HG03558 (cell line): ENCODE measurements at regions not wholly inside any gene's neighbourhood (a gene's known extent, or its start where the extent isn't known, plus 50 kb on each side); places are given as distances from the start of the nearest gene placed in this dataset.
"Not testable (repeated sequence)": the region's sequence is repeated elsewhere in the genome, so short reads cannot be mapped to it uniquely, and the experiment has no call there.

Experiments
- ATAC-seq: cut with Tn5 transposase; IDR thresholded peaks from one replicate; pipeline ENCODE4 v1.9.1; 2021; ENCODE audit warnings: moderate number of reproducible peaks; ENCODE audit not compliant: unreplicated experiment; ENCODE audit errors: extremely low read depth

DNA sequence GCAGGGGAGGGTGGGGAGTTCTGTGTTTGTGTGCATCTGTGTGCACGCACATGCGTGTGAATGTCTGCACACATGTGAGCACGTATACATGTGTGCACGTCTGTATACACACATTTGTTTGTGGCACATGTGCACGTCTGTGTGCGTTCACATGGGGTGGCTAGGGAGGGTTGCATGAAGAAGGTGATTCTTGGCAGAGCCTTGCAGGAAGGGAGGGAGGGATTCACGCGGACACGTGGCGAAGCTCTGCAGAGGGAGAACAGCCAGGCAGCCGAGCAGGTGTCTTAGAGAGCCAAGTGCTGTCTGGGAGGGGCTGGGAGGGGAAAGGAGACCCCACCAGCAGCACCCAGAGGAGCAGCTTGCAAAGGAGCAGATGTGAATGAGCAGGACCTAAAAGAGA is 372.1 kb downstream of the BRD1 start:
- no peak for ATAC-seq

DNA sequence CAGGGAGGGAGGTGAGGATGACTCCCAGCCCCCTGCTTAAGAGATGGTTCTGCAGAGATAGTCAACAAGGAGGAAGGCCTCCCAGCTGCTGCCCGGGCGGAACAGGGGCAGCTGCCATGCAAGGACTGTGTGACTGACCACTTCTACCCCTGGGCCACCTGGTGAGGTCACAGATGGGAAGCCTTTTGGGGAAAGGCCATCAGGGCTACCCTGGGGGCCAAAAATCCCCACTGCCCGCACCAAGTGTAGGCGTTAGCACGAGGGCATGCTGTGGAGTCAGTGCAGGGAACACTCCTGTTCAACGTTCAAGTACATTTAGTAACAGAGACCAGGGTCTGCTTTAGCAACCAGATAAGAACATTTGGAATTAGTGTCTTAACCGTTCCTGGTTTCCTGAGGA is 372.9 kb downstream of the BRD1 start:
- ATAC-seq: no peak

DNA sequence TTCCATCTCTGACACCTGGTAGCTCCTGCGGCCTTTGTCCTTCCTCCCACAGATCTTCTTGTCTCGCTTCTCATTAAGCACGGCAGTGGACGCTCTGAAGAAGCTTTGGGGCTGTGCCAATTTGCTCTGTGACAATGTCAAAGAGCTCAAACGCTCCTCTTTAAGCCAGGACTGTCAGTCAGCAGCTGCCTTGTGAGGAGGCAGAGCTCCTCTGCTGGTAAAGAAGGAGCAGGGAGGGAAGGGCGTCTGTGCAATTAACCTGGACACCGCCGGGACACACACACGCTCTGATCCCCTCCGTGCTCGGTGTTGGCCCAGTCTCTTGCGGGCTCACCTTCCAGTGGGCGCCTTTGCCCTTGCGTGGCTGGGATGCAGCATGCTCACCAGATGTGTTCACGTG is 373.9 kb downstream of the BRD1 start:
- no peak for ATAC-seq

DNA sequence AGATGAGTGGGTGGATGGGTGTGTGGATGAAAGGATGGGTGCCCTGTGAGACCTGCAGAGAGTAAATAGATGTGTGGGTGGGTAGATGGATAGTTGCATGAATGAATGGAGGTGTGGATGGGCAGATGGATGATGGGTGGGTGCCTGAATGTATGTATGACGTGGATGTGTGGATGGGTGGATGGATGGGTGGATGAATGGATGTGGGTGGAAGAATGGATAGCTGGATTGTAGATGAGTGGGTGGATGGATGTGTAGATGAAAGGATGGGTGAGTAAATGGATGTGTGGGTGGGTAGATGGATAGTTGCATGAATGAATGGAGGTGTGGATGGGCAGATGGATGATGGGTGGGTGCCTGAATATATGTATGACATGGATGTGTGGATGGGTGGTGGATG is 374.7 kb downstream of the BRD1 start:
- not testable (repeated sequence) for ATAC-seq

DNA sequence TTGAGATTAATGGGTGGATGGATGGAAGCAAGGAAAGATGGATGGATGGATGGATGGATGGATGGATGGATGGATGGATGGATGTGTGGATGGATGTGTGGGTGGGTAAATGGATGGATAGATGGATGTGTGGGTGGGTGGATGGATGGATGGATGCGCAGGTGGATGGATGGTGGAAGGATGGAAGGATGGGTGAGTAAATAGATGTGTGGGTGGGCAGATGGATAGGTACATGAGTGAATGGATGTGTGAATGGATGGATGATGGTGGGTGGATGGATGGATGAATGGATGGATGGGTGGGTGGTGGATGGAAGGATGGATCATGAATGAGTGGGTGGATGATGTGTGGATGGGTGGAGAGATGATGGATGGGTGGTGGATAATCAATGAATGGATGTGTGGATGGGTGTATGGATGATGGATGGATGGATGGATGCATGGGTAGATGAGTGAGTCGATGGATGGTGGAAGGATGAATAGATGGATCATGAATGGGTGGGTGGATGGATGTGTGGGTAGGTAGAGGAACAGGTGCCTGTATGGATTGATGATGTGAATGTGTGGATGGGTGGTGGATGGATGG is 375.2 kb downstream of the BRD1 start:
- no peak for ATAC-seq

DNA sequence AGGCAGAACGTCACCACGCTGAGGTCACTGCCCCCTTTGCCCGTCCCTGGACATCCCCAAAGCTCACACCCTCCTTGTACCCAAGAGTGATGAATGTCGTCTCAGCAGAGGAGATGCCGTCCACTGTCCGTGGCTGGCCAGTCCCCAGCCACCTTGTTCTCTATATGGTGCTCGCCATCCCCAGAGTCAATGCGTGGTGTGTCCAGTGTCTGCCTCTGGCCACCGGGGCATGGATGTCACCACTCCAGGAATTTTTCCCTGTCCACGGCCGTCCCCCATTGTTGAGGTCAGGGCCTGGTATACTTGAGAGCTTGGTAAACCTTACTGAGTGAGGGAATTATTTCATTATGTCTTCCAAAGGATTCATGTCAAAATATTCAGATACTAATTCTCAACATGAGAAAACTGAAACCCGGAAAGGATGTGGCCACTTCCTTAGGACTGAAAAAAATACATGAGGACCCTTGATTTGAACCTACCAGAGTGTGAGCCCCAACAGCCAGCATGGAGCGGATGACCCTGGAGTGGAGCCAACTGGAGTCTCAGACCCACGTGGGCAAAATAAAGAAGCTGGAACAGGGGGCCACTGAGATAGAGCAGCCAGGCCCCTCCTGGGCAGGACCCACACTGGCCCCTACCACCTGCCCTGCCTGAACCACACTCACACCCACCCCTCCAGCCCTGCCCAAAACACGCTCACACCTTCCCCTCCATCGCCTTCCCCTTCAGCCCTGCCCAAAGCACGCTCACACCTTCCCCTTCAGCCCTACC is 376.4 kb downstream of the BRD1 start:
- no peak for ATAC-seq

DNA sequence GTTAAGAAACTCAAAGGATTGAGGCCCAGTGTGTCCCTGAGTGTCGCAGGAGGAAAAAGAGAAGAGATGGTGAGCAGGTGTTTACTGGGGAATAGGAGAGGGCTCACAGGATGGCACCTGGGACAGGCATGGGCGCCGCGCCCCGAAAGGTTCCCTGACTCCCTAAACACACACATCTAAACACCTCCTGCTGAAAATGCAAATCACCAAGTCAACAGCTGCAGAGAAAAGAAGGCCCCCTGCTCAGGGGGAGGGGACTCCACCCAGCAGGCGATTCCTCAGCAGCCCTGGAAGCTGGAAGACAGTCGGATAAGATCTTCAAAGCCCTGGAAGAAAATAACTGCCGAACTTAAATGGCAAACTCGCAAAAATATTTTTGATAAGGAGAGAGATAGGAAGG is 377.2 kb downstream of the BRD1 start:
- no peak for ATAC-seq

DNA sequence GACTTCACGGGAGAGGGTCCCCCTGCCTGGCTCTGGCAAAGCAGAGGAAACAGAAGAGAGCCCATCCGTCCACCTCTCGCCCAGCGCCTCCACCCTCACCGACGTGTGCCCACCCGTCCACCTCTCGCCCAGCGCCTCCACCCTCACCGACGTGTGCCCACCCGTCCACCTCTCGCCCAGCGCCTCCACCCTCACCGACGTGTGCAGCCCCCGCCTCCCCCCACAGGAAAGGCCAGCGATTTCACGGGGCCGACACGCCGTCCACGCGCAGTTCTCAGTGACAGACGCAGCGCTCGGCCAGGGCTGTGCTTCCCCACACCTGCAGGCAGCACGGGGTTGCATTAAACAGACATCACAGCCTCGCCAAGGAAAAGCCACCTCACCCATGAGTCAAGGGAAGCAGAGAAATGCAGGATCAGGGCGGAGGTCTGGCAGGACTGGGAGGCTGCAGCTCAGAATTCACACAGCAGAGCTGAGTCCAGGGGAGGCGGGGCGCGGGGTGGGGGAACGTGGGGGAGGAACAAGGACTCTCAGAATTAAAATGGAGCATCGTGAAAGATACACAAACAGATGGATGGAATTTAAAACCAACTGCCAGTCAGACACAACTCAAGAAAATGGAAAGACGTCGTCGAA is 377.7 kb downstream of the BRD1 start:
- ATAC-seq: no peak

DNA sequence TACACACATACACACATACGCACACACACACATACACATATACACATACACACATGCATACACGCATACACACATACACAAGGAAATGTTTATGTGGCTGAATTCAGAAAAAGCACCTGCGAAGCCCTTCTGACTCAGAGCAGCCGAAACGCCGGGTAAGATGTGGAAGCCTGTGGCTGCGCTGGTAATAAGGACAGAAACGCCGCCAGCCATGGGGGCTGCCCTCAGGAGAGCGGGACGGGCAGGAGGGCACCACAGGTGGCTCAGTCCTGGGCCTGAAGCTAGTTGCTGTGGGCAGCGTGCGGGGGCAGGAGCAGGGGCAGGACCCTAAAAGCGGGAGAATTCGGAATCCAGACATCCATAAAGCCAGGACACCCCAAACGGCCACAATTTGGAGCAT is 378.3 kb downstream of the BRD1 start:
- no peak for ATAC-seq

DNA sequence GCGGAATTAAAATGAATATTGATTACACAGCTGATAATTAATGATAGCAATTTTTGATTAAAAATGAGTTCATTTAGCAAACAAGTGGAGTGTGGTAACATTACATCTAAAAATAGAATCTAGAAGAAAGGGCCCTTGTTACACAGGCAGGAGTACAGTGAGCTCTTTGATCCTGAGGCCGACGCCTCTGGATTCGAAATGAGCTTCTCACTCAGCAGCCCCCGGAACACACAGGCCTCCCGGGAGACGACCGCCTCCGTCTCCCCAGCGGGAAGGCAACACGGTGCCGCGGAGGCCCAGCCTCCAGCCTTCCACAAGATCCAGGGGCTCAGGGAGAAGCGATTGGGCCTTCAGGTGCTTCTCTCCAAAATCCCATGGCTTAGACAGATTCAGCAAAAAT is 379.1 kb downstream of the BRD1 start:
- no peak for ATAC-seq

DNA sequence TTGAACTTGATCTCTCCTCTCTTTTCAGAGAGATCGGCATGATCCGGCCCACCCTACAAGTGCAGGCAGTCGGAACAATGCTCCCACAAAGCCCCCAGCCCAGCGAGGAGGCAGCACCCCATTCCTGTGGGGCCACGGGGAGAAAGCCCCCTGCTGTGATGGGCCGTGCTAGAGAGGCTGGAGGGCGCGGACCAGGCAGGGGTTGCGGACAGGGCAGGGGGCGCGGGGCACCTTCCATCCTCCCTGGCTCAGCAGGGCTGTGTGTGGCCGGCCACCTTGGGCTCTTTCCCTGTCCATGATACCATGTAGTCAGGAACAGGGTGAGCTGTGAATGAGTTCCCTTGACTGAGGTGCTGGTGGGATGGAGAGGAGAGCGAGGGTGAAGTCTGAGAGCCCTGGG is 379.8 kb downstream of the BRD1 start:
- no peak for ATAC-seq

DNA sequence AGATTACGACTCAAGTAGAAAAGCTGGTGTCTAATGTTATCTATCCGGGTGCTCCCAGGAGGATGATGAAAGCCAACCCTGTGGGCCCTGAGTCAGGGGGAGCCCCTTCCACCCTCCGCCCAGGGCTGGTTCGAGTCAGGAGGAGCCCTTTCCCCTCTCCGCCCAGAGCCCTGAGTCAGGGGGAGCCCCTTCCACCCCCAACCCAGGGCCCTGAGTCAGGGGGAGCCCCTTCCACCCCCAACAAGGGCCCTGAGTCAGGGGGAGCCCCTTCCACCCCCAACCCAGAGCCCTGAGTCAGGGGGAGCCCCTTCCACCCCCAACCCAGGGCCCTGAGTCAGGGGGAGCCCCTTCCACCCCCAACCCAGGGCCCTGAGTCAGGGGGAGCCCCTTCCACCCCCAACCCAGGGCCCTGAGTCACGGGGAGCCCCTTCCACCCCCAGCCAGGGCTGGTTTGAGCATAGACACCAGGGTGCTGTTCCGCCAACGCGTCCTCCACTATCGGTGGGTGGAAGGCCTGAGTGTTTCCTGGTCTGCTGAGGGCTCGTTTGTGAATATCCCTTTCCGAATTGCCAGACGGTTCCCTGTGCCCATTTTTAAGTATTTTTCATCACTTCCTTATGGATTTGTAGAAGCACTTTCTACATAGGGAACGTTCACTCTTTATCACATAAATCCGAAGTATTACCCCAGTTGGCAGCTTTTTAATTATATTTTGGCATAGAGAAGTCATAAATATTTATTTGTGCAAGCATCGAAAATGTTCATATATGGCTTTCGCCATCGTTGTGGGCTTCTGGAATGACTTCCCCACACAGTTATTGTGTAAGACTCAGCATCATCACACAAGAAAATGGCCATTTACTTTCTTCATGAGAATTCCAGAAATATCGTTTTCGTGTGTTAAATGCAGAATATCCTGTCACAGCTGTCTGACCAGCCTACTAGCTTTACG is 380.6 kb downstream of the BRD1 start:
- no peak for ATAC-seq

DNA sequence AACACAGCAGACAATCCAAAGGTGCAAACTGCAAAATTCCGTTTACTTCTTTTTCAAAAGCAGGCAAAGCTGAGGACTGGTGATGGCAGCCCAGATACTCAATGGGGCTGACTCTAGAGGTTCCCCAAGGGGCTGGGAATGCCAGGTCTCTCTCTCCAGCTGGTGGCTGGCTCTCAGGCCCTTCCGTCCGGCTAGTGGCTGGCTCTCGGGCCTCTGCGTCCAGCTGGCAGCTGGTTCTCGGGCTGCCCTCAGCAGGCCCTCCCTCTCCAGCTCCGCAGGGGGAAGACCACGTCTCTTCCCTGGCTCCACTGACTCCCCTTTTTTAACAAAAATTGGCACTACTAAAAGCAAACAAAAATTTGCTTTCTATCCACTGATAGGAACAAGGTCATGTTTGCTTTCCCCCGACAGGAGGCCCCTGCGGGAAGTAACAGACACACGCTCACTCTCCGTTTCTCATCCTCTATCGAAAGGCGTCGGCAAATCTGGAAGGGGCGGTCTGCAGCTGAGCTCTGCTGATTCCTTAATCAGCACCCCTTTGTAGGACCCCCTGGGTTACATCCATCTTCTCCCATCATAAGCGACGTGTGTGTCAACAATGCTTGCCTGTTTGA is 381.4 kb downstream of the BRD1 start:
- ATAC-seq: no peak

DNA sequence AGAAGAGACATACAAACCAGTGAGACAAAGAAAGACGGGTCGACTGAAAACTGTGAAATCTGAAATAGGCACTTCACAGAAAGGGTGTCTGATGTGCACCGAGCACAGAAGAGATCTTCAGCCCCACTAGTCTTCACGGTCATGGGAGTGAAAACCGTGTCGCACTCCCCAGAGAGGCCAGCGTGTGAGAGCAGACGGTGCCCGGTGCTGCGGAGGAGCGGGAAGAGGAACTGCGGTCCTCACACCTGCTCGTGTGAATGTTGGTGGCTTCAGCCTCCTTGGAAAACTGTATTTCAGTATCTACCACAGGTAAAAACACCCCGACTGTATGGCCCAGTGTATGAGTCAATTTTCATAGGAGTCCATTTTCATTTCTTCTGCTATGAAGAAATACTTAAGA is 382.9 kb downstream of the BRD1 start:
- ATAC-seq: no peak

DNA sequence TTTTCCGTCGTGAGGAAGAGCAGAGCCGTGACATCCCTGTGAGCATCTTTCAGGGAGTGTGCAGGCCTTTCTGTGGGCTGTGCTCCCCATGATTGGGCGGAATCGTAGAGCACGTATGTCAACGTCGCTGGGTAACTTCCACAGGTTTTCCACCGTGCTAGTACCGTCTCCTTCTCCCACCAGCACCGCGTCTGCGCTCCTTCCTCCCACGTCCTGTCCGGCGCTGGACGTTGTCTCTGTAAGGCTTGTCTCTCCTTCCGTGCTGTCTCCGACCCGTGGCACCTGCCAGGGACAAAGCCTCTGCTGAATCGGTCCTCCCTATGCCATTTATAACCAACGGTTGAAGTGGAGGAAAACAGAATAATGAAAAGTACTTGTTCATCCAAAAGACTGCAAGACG is 386.7 kb downstream of the BRD1 start:
- ATAC-seq: no peak

DNA sequence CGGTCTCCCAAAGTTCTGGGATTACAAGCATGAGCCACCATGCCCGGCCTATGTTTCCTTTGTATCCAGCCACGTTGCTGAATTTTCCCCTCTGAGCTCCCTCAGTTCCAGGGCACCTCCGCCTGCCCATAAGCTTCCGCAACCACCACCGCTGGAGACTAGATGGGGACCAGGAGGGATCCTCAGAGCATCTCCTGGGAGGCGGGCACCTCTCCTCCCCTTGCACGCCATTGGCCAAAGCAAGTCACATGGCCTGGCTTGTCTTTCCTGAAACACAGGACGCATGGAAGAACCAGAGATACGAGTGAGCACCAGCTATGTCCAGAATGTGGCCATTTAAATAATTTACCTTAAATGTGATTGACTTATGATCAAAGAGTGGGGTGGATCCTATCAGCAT is 388.3 kb downstream of the BRD1 start:
- no peak for ATAC-seq

DNA sequence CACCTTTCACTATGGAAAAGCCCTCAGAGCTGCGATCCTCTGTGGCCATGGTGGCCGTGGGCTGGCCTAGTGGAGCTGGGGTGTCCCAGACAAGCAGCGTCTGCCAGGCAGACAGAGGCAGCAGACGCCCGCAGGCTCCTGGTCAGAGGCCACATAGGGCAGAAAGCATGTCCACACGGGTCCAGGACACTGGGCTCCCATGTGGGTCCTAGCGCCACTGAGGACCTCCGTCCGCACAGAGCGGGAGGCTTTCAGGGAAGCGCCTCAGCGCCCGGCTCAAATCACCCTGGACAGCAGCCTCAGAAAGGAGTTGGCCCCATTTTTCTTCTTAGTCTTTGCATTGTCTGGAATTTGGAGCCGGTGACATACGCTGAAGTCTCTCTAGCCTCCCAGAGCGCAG is 389.7 kb downstream of the BRD1 start:
- no peak for ATAC-seq

DNA sequence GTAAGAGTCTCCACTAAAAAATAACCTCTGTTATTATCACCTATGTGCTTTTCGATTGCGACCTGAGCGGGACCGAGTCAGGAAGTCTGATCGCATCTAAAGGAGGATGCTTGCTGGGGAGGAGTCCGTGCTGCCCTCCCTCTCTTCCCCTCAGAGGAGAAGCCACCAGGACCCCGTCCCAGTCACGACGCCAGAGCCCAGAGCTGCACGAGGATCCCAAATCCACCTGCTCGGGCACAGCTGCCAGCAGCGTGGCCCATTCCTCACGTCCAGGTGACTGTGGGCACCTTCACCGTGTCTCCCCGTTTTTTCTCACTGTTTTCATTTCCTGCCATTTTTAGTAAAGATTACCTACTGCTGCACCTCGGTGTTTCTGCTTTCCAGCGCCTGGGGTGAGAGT is 390.3 kb downstream of the BRD1 start:
- ATAC-seq: no peak

DNA sequence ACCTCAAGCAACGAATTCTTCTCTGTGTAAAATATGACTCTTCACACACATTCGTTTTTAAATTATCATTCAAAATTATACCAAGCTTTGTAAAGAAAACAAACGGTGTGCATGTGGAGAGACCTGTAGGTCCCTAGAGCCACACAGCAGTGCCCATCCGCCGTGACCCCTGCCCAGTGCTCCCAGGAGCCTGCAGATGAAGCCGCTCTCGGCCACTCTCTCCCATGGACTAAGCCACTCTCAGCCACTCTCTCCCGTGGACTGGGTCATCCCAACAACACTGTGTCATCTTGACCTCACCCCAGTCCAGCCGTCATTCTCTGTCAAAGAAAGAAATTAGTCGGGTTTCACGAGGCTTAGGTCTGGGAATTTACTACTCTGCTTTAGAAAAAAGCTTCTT is 391.6 kb downstream of the BRD1 start:
- ATAC-seq: no peak

DNA sequence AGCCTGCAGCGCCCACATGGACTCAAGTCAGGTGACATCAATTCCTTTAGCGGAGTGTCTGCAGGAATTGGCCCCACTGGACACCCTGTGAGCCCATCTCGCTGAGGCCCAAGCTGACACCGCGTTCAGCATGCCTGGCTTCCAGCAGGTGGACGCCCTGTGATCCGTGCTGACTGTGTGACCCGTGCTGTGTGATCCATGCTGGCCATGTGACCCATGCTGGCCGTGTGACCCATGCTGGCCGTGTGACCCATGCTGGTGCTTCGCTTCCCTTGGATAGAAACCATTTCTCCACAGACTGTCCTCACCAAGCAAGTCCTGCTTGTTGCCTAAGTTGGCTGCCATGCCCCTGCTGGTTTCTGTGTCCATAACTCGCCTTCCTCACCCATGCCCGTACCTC is 392.1 kb downstream of the BRD1 start:
- ATAC-seq: no peak
